ENCODE measurements at regions not wholly inside any gene's neighbourhood (a gene's known extent, or its start where the extent isn't known, plus 50 kb on each side); places are given as distances from the start of the nearest gene placed in this dataset.
A peak's percentile ranks its signal among the peaks of the same experiment; 100 is the strongest.

DNA sequence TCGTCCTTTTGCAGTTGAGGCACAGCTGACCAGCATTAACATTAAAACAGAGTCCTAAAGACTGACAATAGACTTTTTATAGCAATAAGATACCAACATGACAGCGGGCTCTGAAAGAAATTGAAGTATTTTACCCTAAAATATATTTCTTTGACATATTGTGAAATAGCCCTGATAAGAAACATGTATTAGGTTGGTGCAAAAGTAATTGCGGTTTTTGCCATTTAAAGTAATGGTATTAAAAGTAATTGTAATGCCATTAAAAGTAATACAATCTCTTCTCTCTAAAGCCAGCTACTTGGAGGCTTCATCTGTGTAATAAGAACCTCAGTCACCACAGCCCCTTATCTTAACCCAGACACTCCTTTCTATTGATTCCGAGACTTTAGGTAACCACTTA lies 394.6 kb downstream of the PREX1 start:
- no peak for TF ChIP-seq POLR2A (IDR thresholded peaks at IDR 0.05)
- TF ChIP-seq, protein P1, sequence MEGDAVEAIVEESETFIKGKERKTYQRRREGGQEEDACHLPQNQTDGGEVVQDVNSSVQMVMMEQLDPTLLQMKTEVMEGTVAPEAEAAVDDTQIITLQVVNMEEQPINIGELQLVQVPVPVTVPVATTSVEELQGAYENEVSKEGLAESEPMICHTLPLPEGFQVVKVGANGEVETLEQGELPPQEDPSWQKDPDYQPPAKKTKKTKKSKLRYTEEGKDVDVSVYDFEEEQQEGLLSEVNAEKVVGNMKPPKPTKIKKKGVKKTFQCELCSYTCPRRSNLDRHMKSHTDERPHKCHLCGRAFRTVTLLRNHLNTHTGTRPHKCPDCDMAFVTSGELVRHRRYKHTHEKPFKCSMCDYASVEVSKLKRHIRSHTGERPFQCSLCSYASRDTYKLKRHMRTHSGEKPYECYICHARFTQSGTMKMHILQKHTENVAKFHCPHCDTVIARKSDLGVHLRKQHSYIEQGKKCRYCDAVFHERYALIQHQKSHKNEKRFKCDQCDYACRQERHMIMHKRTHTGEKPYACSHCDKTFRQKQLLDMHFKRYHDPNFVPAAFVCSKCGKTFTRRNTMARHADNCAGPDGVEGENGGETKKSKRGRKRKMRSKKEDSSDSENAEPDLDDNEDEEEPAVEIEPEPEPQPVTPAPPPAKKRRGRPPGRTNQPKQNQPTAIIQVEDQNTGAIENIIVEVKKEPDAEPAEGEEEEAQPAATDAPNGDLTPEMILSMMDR (IDR thresholded peaks at IDR 0.05) = no peak
- Histone ChIP-seq H3K4me3 (no peak overlapping the region), H3K4me1 (peaks cover 0 to 10% (median 0%) of the 10 kb centered on the region in 12 donors), H3K27ac (no peak overlapping the region), H3K27me3 (peaks cover 0 to 6% (median 0%) of the 10 kb centered on the region in 9 donors), H3K36me3 (no peaks in the 10 kb centered on the region), H3K9me3 (peaks cover 0 to 7% (median 0%) of the 10 kb centered on the region in 12 donors)
- ATAC-seq = no peak
- WGBS, 4 donors = 86 to 97% (median 92%) methylated on average over 4 of the region's 4 CpGs
- intact Hi-C loops (cut with DNase I) = no loop called here
- no peak for DNase-seq

DNA sequence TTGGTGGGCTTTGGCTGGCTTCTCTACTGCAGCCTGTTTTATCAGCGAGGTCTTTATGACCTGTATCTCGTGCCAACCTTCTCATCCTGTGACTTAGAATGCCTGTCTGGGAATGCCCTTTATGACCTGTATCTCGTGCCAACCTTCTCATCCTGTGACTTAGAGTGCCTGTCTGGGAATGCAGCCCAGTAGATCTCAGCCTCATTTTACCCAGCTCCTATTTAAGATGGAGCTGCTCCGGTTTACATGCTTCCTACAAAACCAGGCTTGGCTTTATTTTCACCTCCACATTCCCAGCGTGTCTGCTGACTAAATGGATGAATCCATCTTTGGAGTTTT lies 395.3 kb downstream of the PREX1 start:
- Histone ChIP-seq H3K4me1 (peaks cover 0 to 10% (median 0%) of the 10 kb centered on the region in 12 donors), H3K4me3 (no peak overlapping the region), H3K36me3 (no peaks in the 10 kb centered on the region), H3K27ac (no peak overlapping the region), H3K27me3 (no peaks in the 10 kb centered on the region), H3K9me3 (no peaks in the 10 kb centered on the region)
- DNase-seq (no peak), ATAC-seq (peak in 2 of 4 donors; percentile 36 to 65)
- intact Hi-C loops (cut with DNase I) = no loop called here
- WGBS, 4 donors = 49 to 62% (median 58%) methylated on average over 5 of the region's 5 CpGs
- TF ChIP-seq, protein P1 (IDR thresholded peaks at IDR 0.05) = no peak
- TF ChIP-seq POLR2A (IDR thresholded peaks at IDR 0.05) = no peak

DNA sequence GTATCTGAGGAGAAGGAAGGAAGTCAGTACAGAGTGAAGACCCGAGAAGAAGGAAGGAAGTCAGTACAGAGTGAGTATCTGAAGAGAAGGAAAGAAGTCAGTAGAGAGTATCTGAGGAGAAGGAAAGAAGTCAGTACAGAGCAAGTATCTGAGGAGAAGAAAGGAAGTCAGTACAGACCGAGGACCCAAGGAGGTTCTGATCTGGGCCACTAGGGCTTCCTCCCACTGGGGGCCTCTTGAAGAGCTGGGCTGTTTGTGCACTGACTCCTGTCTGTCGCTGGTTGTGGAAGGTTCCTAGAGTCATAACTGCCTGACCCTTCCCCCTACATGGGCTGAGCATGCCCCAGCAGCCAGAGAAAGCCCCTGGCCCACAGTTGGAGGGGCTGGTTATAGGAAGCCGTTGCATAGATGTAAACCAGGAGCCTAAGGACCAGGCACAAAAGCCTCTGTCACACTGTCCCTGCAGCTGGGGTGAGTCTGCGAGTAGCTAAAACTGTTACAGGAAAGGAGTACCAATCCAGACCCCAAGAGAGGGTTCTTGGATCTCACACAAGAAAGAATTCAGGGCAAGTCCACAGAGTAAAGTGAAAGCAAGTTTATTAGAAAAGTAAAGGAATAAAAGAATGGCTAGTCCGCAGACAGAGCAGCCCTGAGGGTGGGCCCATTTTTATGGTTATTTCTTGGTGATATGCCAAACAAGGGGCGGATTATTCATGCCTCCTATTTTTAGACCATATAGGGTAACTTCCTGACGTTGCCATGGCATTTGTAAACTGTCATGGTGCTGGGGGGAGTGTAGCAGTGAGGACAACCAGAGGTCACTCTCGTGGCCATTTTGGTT lies 395.9 kb downstream of the PREX1 start:
- intact Hi-C loops (cut with DNase I) = no loop called here

DNA sequence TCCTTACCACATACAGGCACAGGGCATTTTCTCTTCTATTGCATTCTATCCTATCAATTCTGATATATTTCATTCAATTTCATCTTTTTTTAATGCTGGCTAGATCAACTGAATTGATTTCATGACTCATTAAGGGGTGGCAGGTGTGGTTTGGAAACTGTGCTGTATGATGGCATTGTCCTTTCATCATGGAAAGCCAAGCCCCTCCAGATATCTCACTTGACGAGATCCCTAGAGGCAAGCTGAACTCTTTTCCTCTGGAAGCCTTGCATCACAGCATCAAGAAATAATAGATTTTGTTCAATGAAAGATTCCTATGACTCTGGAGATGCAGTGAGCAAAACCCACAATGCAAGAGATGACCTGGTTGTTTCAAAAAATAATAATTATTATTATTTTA lies 401.2 kb downstream of the PREX1 start:
- TF ChIP-seq POLR2A (IDR thresholded peaks at IDR 0.05) = no peak
- TF ChIP-seq, protein P1 (IDR thresholded peaks at IDR 0.05) = no peak
- Histone ChIP-seq H3K4me1 (no peaks in the 10 kb centered on the region), H3K9me3 (no peaks in the 10 kb centered on the region), H3K27ac (no peak overlapping the region), H3K27me3 (peaks cover 0 to 6% (median 0%) of the 10 kb centered on the region in 9 donors), H3K36me3 (no peaks in the 10 kb centered on the region), H3K4me3 (no peak overlapping the region)
- ATAC-seq (no peak), DNase-seq (no peak)
- intact Hi-C loops (cut with DNase I) = loop anchor here in 1 of 10 donors (5.0 kb wide), 1 partner anchor 191 kb away; no protein-coding TSS in a partner anchor
- 64 to 73% (median 67%) methylated on average over 1 of the region's 1 CpG for WGBS, 4 donors

More for the DNA sequence above, 395.9 kb downstream of the PREX1 start:
- Histone ChIP-seq H3K36me3 (no peaks in the 10 kb centered on the region), H3K4me1 (peaks cover 0 to 10% (median 0%) of the 10 kb centered on the region in 12 donors), H3K4me3 (no peak overlapping the region), H3K27me3 (no peaks in the 10 kb centered on the region), H3K9me3 (no peaks in the 10 kb centered on the region), H3K27ac (no peak overlapping the region)
- TF ChIP-seq, protein P1 (IDR thresholded peaks at IDR 0.05) = no peak
- no peak for TF ChIP-seq POLR2A (IDR thresholded peaks at IDR 0.05)
- peak in 1 of 5 donors; percentile 28 for DNase-seq
- no peak for ATAC-seq
- 56 to 69% (median 65%) methylated on average over 9 of the region's 9 CpGs for WGBS, 4 donors
